Liver (tissue), 3 donors: ENCODE measurements at regions not wholly inside any gene's neighbourhood (a gene's known extent, or its start where the extent isn't known, plus 50 kb on each side); places are given as distances from the start of the nearest gene placed in this dataset.

Experiments used
- ATF3 ChIP-seq: IDR thresholded peaks from 2 replicates; pipeline ENCODE4 v1.6.1; 2016; ENCODE audit warnings: antibody characterized with exemption
- EGR1 ChIP-seq, 2 donors: IDR thresholded peaks; 2 replicates each; pipeline ENCODE4 v1.6.1; 2016 to 2018; ENCODE audit warnings: antibody characterized with exemption in 2 of 2, low read depth in 2 of 2
- FOXA1 ChIP-seq: IDR thresholded peaks from 2 replicates; pipeline ENCODE4 v1.6.1; 2016; ENCODE audit warnings: antibody characterized with exemption
- JUND ChIP-seq, 2 donors: IDR thresholded peaks; 2 replicates each; pipeline ENCODE4 v1.6.1; 2016; ENCODE audit warnings: antibody characterized with exemption in 2 of 2
- RAD21 ChIP-seq, 2 donors: IDR thresholded peaks; 2 replicates each; pipeline ENCODE4 v1.6.1; 2016; ENCODE audit warnings: antibody characterized with exemption in 2 of 2, mild to moderate bottlenecking in 2 of 2
- SP1 ChIP-seq: IDR thresholded peaks from 2 replicates; pipeline ENCODE4 v1.6.1; 2018; ENCODE audit warnings: antibody characterized with exemption, mild to moderate bottlenecking
- TAF1 ChIP-seq: conservative IDR thresholded peaks from 2 replicates; pipeline ENCODE4 v1.6.1; 2016; ENCODE audit warnings: antibody characterized with exemption, mild to moderate bottlenecking
- TF ChIP-seq, protein P1 (sequence below): fragments of 150-350 bp; IDR thresholded peaks from 2 replicates; pipeline ENCODE4 v1.5.1; 2017; ENCODE audit warnings: improper control_type of control experiment, low read depth, low read length; ENCODE audit not compliant: missing input control
- TF ChIP-seq, protein P2 (sequence below): IDR thresholded peaks from 2 replicates; pipeline ENCODE4 v1.6.1; 2016; ENCODE audit warnings: antibody characterized with exemption
- TF ChIP-seq, protein P3 (sequence below): IDR thresholded peaks from 2 replicates; pipeline ENCODE4 v1.6.1; 2016; ENCODE audit warnings: antibody characterized with exemption, mild to moderate bottlenecking
- donor health status: healthy.
- donor health status: healthy.

GRCh38 chr14:43786066-43786762 is 720.9 kb downstream of the FSCB start:
- TF ChIP-seq, protein P1, sequence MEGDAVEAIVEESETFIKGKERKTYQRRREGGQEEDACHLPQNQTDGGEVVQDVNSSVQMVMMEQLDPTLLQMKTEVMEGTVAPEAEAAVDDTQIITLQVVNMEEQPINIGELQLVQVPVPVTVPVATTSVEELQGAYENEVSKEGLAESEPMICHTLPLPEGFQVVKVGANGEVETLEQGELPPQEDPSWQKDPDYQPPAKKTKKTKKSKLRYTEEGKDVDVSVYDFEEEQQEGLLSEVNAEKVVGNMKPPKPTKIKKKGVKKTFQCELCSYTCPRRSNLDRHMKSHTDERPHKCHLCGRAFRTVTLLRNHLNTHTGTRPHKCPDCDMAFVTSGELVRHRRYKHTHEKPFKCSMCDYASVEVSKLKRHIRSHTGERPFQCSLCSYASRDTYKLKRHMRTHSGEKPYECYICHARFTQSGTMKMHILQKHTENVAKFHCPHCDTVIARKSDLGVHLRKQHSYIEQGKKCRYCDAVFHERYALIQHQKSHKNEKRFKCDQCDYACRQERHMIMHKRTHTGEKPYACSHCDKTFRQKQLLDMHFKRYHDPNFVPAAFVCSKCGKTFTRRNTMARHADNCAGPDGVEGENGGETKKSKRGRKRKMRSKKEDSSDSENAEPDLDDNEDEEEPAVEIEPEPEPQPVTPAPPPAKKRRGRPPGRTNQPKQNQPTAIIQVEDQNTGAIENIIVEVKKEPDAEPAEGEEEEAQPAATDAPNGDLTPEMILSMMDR: no peak
- TF ChIP-seq TAF1 (no peak), ATF3 (no peak), FOXA1 (peak; percentile 66), EGR1 (IDR thresholded peaks at IDR 0.05; ENCODE audit: low read depth in 2 of 2) (no peak), RAD21 (IDR thresholded peaks at IDR 0.05) (peak; percentile 62 to 67), JUND (IDR thresholded peaks at IDR 0.05) (no peak), SP1 (peak; percentile 26)
- TF ChIP-seq, protein P2, sequence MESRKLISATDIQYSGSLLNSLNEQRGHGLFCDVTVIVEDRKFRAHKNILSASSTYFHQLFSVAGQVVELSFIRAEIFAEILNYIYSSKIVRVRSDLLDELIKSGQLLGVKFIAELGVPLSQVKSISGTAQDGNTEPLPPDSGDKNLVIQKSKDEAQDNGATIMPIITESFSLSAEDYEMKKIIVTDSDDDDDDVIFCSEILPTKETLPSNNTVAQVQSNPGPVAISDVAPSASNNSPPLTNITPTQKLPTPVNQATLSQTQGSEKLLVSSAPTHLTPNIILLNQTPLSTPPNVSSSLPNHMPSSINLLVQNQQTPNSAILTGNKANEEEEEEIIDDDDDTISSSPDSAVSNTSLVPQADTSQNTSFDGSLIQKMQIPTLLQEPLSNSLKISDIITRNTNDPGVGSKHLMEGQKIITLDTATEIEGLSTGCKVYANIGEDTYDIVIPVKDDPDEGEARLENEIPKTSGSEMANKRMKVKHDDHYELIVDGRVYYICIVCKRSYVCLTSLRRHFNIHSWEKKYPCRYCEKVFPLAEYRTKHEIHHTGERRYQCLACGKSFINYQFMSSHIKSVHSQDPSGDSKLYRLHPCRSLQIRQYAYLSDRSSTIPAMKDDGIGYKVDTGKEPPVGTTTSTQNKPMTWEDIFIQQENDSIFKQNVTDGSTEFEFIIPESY: no peak
- TF ChIP-seq, protein P3, sequence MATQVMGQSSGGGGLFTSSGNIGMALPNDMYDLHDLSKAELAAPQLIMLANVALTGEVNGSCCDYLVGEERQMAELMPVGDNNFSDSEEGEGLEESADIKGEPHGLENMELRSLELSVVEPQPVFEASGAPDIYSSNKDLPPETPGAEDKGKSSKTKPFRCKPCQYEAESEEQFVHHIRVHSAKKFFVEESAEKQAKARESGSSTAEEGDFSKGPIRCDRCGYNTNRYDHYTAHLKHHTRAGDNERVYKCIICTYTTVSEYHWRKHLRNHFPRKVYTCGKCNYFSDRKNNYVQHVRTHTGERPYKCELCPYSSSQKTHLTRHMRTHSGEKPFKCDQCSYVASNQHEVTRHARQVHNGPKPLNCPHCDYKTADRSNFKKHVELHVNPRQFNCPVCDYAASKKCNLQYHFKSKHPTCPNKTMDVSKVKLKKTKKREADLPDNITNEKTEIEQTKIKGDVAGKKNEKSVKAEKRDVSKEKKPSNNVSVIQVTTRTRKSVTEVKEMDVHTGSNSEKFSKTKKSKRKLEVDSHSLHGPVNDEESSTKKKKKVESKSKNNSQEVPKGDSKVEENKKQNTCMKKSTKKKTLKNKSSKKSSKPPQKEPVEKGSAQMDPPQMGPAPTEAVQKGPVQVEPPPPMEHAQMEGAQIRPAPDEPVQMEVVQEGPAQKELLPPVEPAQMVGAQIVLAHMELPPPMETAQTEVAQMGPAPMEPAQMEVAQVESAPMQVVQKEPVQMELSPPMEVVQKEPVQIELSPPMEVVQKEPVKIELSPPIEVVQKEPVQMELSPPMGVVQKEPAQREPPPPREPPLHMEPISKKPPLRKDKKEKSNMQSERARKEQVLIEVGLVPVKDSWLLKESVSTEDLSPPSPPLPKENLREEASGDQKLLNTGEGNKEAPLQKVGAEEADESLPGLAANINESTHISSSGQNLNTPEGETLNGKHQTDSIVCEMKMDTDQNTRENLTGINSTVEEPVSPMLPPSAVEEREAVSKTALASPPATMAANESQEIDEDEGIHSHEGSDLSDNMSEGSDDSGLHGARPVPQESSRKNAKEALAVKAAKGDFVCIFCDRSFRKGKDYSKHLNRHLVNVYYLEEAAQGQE: no peak
